Stimulated activated naive B cell treated with anti-CD40 and anti-IgM and Interleukin-4, amounts not matched to agents 10 μg/mL and 1 μg/mL and 100 μg/mL, for 72 hours (primary cell): ENCODE measurements at regions not wholly inside any gene's neighbourhood (a gene's known extent, or its start where the extent isn't known, plus 50 kb on each side); places are given as distances from the start of the nearest gene placed in this dataset.

Experiments
- ATAC-seq, 2 donors: fragments of 150-1000 bp; cut with Tn5 transposase; replicated peaks; 2 replicates each; pipeline ENCODE4 v1.10.0; 2021; ENCODE audit warnings: moderate library complexity in 1 of 2
- DNase-seq: peaks from one replicate; pipeline ENCODE4 v3.0.0; 2021
- H3K27ac Mint-ChIP-seq: one replicate; pipeline ENCODE4 v1.8.0; 2022; ENCODE audit warnings: mild to moderate bottlenecking, mixed read lengths
- H3K27me3 Mint-ChIP-seq, 2 donors: one replicate each; pipeline ENCODE4 v1.8.0; 2022; ENCODE audit warnings: mixed read lengths in 2 of 2
- H3K36me3 Mint-ChIP-seq, 2 donors: one replicate each; pipeline ENCODE4 v1.8.0; 2022; ENCODE audit warnings: mixed read lengths in 2 of 2, mild to moderate bottlenecking in 1 of 2
- H3K4me1 Mint-ChIP-seq, 2 donors: one replicate each; pipeline ENCODE4 v1.8.0; 2022; ENCODE audit warnings: mixed read lengths in 2 of 2, mild to moderate bottlenecking in 1 of 2
- H3K4me3 Mint-ChIP-seq, 2 donors: one replicate each; pipeline ENCODE4 v1.8.0; 2022; ENCODE audit warnings: mild to moderate bottlenecking in 2 of 2, mixed read lengths in 2 of 2, moderate library complexity in 1 of 2
- H3K9me3 Mint-ChIP-seq, 2 donors: one replicate each; pipeline ENCODE4 v1.8.0; 2022; ENCODE audit warnings: mixed read lengths in 2 of 2, mild to moderate bottlenecking in 1 of 2

DNA sequence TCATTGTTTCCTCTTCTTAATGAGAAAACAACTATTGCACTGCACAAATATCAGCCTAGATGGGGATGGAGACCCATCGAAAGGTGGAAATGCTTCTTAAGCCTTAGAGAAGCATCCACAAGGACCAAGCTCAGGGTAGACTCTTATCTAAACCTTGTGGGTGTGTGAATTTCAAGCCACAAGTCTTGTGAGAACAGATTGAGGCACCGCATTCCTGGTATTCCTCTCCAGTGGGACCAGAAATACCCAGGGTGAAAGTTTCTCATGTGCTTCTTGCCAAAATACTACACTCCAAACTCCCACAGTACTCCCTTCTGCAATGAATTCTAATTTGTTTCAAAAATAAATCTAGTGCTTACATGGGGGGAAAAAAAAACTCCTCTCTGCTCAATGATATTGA lies 375.6 kb downstream of the PDGFC start:
- H3K36me3 Mint-ChIP-seq, result no peaks in the 10 kb centered on the region
- no peak overlapping the region for H3K27ac Mint-ChIP-seq

DNA sequence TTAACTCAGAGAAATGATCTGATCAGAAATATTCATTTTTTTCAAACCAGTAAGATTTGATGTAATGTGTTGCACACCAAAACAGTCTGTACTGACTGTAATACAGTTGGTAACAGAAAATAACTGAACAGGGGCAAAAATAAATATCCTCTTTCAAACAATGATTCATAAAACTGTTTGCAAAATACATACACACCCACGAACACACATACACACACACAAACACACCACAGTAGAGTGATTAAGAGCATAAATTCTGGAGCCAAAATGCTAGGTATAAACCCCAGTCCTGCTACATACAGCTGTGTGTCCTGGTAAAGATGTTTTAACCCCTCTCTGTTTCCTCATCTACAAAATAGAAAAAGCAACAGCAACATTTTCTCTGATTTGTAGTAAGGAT lies 376.6 kb downstream of the PDGFC start:
- H3K9me3 Mint-ChIP-seq, result peaks cover 0 to 2% of the 10 kb centered on the region in 2 donors
- no peak overlapping the region for H3K27ac Mint-ChIP-seq
- H3K4me1 Mint-ChIP-seq, result no peaks in the 10 kb centered on the region
- H3K27me3 Mint-ChIP-seq, result no peaks in the 10 kb centered on the region
- no peak for DNase-seq
- no peak overlapping the region for H3K4me3 Mint-ChIP-seq
- ATAC-seq, result no peak
- no peaks in the 10 kb centered on the region for H3K36me3 Mint-ChIP-seq

More for the DNA sequence above, 375.6 kb downstream of the PDGFC start:
- ATAC-seq, result no peak
- Mint-ChIP-seq H3K27me3 (no peaks in the 10 kb centered on the region), H3K4me1 (no peaks in the 10 kb centered on the region), H3K9me3 (peaks cover 0 to 5% of the 10 kb centered on the region in 2 donors), H3K4me3 (no peak overlapping the region)
- DNase-seq, result no peak

DNA sequence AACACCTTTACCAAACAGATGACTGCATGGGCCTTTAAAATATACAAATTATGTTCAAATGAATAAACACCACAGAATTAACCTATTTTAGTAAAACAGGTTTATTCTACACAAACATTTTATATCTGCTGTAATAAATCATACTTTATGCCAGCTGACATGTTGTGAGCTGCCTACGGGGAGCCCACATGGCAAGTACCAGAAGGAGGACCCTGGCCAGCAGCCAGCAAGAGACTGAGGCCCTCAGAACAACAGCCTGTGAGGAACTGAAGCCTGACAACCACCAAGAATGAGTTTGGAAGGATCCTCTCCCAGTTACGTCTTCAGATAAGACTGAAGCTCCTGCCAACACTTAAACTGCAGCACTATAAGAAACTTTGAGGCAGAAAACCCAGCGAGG lies 377.0 kb downstream of the PDGFC start:
- no peaks in the 10 kb centered on the region for H3K4me1 Mint-ChIP-seq
- no peak overlapping the region for H3K4me3 Mint-ChIP-seq
- H3K36me3 Mint-ChIP-seq, result no peaks in the 10 kb centered on the region
- DNase-seq (no peak), ATAC-seq (no peak)
- H3K27me3 Mint-ChIP-seq, result no peaks in the 10 kb centered on the region
- no peak overlapping the region for H3K27ac Mint-ChIP-seq
- H3K9me3 Mint-ChIP-seq, result peaks cover 0 to 2% of the 10 kb centered on the region in 2 donors

DNA sequence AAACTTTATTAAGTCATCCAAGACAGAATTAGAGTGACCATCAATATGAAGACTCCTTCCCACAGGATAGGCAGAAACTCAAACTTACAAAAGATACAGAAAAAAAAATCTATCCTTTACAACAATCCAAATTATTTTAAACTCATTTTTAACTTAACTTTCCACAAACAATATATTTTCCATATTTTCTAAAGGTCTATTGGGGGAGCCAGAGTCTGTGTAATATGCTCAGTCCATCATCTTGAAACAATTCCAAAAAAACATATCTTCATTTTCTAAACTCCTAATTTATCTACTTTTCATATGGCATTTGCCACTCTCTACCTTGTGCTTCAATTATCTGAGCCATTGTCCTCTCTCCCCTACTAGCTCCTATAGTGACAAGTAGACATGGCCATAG lies 378.1 kb downstream of the PDGFC start:
- Mint-ChIP-seq H3K27me3 (no peaks in the 10 kb centered on the region), H3K4me3 (no peak overlapping the region), H3K27ac (no peak overlapping the region), H3K36me3 (no peaks in the 10 kb centered on the region), H3K4me1 (no peaks in the 10 kb centered on the region), H3K9me3 (peaks cover 0 to 2% of the 10 kb centered on the region in 2 donors)
- DNase-seq (no peak), ATAC-seq (no peak)

DNA sequence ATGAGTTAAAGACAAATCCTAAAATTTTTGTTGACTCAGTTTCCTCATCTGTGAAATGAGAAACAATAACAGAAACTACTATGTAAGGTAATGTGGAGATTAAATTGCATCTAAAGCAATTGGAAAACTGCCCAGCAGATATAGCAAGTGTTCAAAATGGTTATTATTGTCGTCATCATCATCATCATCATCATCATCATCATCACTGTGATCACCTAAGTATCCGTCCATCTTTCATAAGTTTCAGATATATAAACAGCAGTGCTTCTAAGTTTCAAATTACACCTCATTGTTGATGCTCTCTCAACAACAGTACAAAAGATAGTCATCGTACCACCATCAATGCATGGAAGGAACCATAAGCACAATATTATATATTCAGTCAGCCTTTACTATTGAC lies 379.9 kb downstream of the PDGFC start:
- no peak for DNase-seq
- Mint-ChIP-seq H3K9me3 (peaks cover 0 to 2% of the 10 kb centered on the region in 2 donors), H3K27ac (no peak overlapping the region), H3K4me3 (no peak overlapping the region), H3K36me3 (no peaks in the 10 kb centered on the region), H3K4me1 (no peaks in the 10 kb centered on the region), H3K27me3 (no peaks in the 10 kb centered on the region)
- no peak for ATAC-seq

DNA sequence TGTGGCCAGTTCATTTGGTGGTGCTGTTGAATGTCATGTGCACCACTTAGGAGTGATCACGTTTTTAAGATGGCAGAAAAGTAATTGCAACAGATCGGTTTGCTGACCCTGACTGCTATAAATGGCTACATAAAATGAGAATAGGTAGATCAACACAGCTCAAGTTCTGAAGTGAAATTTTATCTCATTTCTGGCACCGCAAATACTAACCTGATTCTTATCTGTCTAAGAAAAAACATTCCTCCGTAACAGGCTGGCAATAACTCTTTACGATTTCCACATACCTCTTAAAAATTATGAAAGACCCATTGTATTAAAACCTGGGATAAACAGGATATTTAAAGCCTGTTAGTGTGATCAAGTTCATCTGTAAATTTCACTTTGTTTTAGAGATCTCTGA lies 387.5 kb downstream of the PDGFC start:
- no peaks in the 10 kb centered on the region for H3K36me3 Mint-ChIP-seq
- no peaks in the 10 kb centered on the region for H3K27me3 Mint-ChIP-seq
- H3K27ac Mint-ChIP-seq, result no peak overlapping the region
- DNase-seq (no peak), ATAC-seq (no peak)
- no peak overlapping the region for H3K4me3 Mint-ChIP-seq
- no peaks in the 10 kb centered on the region for H3K4me1 Mint-ChIP-seq
- H3K9me3 Mint-ChIP-seq, result no peaks in the 10 kb centered on the region

DNA sequence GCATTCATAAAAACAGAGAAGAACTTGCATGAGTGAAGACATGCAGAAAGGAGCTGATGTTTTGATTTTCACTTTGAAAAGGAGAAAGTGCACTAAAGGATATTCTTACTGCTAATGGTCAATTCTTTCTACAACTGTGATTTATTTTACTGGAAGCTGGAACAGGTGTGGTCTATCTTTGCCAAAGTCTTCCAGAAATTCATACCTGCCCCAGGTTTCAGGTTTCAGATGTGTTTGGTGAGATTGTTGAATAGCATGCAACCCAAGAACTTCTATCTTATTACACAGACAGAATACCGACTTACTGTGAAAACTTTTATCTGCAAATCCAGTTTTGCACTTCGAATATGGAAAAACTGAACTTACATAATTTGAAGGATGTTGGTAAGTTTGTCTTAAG lies 388.3 kb downstream of the PDGFC start:
- Mint-ChIP-seq H3K9me3 (no peaks in the 10 kb centered on the region), H3K27me3 (no peaks in the 10 kb centered on the region), H3K4me1 (no peaks in the 10 kb centered on the region), H3K36me3 (no peaks in the 10 kb centered on the region), H3K27ac (no peak overlapping the region), H3K4me3 (no peak overlapping the region)
- no peak for DNase-seq
- ATAC-seq, result no peak

DNA sequence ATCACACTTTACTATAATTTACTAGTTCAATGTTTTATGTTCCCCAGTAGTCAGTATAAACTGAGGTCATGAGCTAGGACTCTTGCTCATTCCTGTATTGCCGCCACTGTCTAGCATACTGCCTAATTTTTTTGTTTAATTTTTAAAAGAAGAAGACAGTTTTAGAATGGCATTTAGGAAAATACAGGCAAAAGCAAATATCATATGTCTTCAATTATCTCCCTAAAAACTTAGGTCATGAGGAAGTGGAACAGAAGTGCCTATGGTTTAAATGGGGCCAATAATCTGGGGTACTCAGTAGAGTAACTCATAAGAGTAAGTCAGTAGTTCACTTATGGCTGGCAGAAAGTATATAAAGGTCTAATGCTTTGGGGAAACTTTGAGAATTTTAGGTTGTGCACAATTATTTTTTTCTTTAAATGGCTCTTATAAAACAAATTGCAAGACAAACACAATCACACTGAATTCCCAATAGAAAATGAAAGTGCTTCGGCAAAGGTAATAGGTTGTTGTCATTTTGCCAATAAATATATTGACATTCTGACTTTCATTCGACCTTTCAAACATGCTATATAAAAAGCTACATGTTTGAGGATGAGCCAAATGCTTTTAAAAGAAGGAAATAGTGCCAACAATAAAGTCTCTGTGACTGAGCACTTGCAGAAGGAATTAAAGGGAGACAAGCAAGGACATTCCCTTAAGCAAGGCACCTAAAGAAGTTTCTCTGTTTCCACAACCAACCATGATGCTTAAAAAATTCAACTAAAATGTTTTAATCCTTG lies 390.1 kb downstream of the PDGFC start:
- no peak for DNase-seq
- Mint-ChIP-seq H3K4me3 (no peak overlapping the region), H3K27ac (no peak overlapping the region), H3K9me3 (no peaks in the 10 kb centered on the region), H3K4me1 (no peaks in the 10 kb centered on the region), H3K27me3 (no peaks in the 10 kb centered on the region), H3K36me3 (no peaks in the 10 kb centered on the region)
- no peak for ATAC-seq

DNA sequence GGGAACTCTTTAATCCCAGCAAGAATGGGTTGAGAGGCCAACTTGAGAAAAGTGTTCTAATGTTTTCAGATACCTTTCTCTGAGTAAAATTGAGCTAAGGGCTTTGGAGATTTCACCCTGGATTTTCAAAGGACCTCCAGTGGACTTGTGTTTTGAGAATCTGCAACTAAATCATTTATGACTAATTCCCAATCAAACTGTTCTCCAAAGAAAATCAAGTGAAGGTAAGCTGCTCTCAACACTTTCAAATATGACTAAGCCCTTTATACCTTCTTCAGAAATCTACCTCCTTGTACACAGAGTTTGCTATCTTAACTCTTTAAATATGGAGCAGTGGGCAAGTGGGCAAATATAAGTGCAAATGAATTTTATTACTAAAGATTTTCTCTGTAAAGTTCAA lies 392.9 kb downstream of the PDGFC start:
- Mint-ChIP-seq H3K4me1 (no peaks in the 10 kb centered on the region), H3K27ac (no peak overlapping the region), H3K27me3 (no peaks in the 10 kb centered on the region), H3K9me3 (no peaks in the 10 kb centered on the region), H3K4me3 (no peak overlapping the region), H3K36me3 (no peaks in the 10 kb centered on the region)
- ATAC-seq, result no peak
- DNase-seq, result no peak

DNA sequence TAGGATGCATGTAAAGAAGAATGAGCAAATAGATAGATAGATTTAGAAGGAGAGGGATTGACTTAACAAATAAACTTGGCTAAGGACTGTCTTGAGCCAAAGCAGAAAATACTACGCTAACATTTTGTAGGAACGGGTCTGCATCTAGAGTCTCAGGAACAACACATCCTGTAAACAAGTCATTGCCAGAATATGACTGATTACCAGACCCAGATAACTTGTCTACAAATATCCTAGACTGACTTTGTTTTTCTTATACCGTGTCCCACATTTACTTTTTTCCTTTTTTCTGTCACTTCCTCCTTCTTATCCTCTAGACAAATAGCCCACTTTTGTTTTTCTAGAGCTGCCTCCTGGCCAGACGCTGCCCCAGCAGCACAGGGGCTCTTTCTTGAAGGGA lies 393.6 kb downstream of the PDGFC start:
- DNase-seq (no peak), ATAC-seq (no peak)
- H3K4me1 Mint-ChIP-seq, result no peaks in the 10 kb centered on the region
- H3K9me3 Mint-ChIP-seq, result no peaks in the 10 kb centered on the region
- no peak overlapping the region for H3K27ac Mint-ChIP-seq
- H3K36me3 Mint-ChIP-seq, result no peaks in the 10 kb centered on the region
- H3K4me3 Mint-ChIP-seq, result no peak overlapping the region
- H3K27me3 Mint-ChIP-seq, result no peaks in the 10 kb centered on the region

DNA sequence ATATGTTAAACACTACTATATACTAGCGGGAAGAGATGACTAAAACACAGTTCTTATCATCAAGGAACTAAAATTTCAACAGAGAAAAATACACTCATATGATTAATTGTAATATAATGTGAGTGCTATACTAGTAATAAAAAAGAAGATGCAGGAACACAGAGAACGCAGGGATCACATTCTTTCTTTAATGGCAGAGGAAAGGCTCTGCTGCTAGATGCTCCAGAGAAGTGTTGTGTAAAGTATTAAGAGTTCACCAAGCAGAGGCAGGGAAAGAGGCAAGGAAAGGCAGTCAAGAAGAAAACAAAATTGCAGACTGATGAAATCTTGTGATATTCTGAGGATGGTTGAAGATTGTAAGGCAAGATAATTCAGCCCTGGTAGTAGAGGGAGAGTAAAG lies 394.7 kb downstream of the PDGFC start:
- Mint-ChIP-seq H3K27me3 (no peaks in the 10 kb centered on the region), H3K9me3 (no peaks in the 10 kb centered on the region), H3K27ac (no peak overlapping the region), H3K4me3 (no peak overlapping the region), H3K4me1 (no peaks in the 10 kb centered on the region), H3K36me3 (no peaks in the 10 kb centered on the region)
- DNase-seq (no peak), ATAC-seq (no peak)

DNA sequence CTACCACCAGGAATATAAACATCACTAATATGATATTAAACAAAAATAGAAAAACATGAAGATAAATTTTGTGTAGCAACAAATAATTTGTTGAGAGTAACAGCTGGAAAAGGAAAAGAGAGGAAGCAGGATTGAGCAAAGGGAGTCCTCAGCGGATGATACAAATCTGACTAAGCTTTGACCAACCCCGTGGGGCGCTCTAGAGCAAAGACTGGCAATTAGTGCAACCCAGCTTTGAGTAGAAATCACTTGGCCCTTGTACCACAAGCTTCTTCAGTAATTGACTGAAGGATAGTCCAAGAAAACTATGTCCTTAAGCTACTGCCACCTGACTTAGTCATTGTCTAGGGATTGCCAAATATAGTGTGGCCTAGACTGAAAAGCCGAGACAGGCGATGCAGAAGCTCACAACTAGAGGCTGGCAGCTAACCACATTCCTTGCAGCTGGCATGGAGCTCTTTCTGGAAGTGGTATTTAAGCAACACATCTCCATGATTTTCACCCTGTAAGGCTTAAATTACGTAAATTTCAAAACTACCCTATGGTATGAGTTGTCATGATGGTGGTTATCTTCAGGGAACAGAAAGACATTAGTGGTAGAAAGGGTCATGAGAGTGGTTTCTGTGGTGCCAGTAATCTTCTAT lies 396.0 kb downstream of the PDGFC start:
- Mint-ChIP-seq H3K36me3 (no peaks in the 10 kb centered on the region), H3K27me3 (no peaks in the 10 kb centered on the region), H3K27ac (no peak overlapping the region), H3K9me3 (no peaks in the 10 kb centered on the region), H3K4me3 (no peak overlapping the region), H3K4me1 (no peaks in the 10 kb centered on the region)
- ATAC-seq (no peak), DNase-seq (no peak)

DNA sequence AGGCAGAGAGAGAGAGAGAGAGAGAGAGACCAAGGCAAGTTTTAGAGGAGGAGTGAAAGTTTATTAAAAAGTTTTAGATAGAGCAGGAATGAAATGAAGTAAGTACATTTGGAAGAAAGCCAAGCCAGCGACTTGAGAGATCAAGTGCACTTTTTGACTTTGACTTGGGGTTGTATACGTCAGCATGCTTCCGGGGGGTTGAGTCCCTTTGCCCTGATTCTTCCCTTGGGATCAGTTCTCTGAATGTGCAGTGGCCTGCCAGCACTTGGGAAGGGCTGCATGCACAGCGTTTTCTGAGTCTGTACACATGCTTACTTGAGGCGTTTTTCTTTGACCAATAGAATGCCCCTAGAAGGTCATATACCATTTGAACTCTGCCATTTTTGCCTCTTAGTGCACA lies 400.5 kb downstream of the PDGFC start:
- no peak for DNase-seq
- H3K27me3 Mint-ChIP-seq, result no peaks in the 10 kb centered on the region
- ATAC-seq, result no peak
- H3K27ac Mint-ChIP-seq, result no peak overlapping the region
- no peak overlapping the region for H3K4me3 Mint-ChIP-seq
- no peaks in the 10 kb centered on the region for H3K4me1 Mint-ChIP-seq
- H3K9me3 Mint-ChIP-seq, result no peaks in the 10 kb centered on the region
- H3K36me3 Mint-ChIP-seq, result no peaks in the 10 kb centered on the region

DNA sequence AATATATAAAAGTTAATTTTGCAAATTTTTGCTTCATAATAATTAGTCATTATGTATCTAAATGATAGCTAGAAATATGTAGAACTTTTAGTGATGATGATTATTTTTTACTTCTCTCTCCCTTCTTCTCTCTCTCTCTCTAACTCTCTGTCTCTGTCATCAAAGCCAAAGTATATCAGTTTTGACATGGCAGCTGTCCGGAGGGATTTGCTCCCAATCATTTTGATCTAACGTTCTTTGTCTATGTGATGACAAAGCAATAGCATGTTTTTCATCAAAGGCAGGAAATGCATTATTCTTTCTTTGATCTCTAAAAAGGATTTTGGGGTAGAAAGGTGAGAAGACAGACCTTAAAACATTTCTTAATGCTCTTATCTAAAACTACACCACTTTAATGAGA lies 402.1 kb downstream of the PDGFC start:
- ATAC-seq, result no peak
- no peak for DNase-seq
- H3K27ac Mint-ChIP-seq, result no peak overlapping the region
- H3K4me1 Mint-ChIP-seq, result no peaks in the 10 kb centered on the region
- no peaks in the 10 kb centered on the region for H3K27me3 Mint-ChIP-seq
- H3K36me3 Mint-ChIP-seq, result no peaks in the 10 kb centered on the region
- no peaks in the 10 kb centered on the region for H3K9me3 Mint-ChIP-seq
- no peak overlapping the region for H3K4me3 Mint-ChIP-seq

DNA sequence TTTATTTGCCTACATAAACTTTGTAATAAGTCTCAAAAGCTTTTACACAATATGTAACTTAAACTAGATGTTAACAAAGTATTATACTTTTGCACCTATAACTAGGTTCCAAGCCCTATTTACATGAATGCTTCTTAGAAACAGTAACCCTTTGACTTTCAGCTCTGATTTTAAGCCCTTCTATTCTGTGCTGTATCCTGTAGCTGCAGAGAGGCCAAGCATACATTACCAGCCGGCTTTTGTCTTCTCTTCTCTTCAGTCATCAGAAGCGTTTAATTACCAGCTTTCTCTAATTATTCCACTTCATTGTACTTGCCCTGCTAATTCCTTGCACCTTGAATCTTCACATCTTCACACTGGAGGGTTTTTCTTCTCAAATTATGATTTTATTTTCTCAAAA lies 403.1 kb downstream of the PDGFC start:
- DNase-seq (no peak), ATAC-seq (no peak)
- Mint-ChIP-seq H3K9me3 (no peaks in the 10 kb centered on the region), H3K27me3 (no peaks in the 10 kb centered on the region), H3K27ac (no peak overlapping the region), H3K4me3 (no peak overlapping the region), H3K4me1 (no peaks in the 10 kb centered on the region), H3K36me3 (no peaks in the 10 kb centered on the region)
